HG03280 (cell line): ENCODE measurements at regions not wholly inside any gene's neighbourhood (a gene's known extent, or its start where the extent isn't known, plus 50 kb on each side); places are given as distances from the start of the nearest gene placed in this dataset.
"Not testable (repeated sequence)": the region's sequence is repeated elsewhere in the genome, so short reads cannot be mapped to it uniquely, and the experiment has no call there.

Experiments
- ATAC-seq: cut with Tn5 transposase; IDR thresholded peaks from one replicate; pipeline ENCODE4 v1.9.1; 2021; ENCODE audit warnings: mild to moderate bottlenecking, moderate library complexity; ENCODE audit not compliant: unreplicated experiment

DNA sequence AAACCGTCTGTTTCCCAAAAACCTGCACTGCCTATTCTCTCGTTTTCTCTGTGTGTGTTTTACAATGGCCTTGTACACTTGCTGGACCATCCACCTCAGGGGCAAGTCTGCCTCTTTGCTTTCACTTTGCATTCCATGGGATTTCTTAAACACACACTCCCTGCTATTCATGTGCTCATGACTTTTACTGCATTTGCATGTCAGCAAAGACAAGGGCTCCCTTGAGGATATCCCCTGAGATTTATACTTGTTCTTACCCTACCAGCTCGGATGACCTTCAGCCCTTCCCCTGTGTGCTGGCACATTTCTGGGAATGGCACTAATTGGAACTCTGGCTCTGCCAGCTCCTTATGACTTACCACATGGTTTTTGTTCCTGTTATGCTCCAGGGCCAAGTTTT is 386.9 kb downstream of the AMY1C start:
- no peak for ATAC-seq

DNA sequence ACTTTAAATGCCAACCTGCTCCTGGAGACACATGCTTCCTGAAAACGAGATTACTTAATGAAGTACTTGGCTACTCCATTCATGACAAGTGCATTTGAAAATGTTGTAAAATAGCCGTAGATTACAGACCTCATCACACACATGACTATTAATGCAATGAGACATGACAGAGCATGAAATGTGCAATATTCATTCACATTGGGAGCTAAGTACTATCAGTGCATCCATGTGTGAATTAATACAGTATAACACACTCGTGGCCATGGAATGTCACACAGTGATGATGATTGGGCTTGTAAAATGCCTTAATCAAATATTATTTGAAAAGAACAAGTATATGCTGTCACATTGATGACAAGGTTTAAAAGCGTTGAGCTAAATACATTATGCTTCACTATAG is 407.0 kb downstream of the AMY1C start:
- no peak for ATAC-seq

DNA sequence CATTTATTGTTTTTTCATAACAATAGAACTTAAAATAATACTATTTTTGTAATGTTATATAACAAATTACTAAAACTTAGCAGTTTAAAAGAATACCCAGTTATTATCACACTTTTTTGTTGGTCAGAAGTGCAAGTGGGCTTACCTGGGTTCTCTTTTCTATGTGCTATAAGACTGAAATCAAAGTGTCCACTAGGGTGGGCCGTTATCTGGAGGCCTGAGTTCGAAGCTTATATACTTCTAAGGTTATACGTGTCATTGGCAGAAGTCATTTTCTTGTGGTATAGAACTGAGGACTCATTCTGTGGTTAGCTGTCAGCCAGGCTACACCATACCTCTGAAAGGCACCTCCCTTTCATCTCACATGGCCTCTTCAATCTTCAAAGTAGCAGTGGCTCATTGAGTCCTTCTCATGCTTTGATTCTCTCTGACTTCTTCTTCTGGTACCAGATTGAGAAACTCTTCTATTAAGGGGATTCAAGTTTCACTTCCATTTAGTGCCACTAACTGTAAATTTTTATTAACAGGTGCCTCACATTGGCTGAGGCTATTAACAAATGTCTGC is 414.3 kb downstream of the AMY1C start:
- ATAC-seq = no peak

DNA sequence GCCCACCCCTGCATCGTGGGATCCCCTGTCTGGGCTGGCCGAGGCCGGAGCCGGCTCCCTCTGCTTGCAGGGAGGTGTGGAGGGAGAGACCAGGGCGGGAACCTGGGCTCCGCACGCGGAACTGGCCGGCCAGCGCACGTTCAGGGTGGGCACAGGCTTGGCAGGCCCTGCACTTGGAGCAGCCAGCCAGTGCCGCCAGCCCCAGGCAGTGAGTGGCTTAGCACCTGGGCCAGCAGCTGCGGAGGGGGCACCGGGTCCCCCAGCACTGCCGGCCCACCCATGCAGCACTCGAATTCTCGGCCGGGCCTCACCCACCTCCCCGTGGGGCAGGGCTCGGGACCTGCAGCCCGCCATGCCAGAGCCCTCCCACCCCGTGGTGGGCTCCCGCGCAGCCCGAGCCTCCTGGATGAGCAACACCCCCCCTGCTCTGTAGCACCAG is 422.6 kb downstream of the AMY1C start:
- ATAC-seq = no peak

DNA sequence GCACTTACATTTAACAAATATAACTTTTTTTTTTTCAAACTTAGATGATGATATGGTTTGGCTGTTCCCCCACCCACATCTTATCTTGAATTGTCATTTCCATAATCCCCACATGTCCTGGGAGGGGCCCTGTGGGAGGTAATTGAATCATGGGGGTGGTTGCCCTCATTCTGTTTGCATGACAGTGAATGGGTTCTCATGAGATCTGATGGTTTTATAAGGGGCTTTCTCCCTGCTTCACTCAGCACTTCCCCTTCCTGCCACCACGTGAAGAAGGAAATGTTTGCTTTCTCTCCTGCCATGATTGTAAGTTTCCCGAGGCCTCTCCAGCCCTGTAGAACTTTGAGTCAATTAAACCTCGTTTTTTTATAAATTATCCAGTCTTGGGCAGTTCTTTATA is 432.6 kb downstream of the AMY1C start:
- no peak for ATAC-seq

DNA sequence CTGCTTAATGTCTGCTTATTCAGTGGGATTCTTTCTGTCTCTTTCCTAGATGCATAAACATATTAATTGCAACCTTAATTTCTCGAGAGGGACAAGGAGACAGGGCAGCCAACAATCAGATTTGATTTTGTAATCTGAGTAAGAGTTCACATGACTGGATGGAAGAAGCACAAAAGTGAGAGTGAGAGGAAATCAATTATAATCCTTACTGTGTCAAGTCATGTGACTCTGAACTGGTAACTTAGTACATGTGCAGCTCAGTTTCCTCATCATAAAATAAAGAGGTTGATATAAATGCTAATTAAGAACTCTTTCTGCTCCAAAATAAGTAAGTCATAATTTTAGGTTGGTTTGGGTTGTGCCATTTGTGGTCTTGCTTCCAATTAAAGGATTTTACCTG is 439.5 kb downstream of the AMY1C start:
- no peak for ATAC-seq

DNA sequence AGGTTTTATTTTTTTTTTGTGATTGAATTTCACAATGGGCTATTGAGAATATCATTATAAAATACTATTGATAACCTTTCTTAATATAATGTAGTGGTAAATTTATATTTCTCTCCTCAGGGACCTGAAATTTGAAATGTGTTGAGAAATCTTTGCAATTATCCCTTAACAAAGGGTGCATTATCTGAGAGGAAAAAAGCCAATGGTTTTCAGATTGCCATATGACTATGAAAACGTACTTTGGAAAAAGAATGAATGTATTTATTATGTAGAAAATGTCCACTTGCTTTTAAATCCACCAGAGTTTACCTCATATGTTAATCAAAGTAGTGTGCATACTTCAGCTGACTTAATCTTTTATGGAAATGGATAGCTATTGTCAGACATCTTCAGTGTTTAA is 441.1 kb downstream of the AMY1C start:
- no peak for ATAC-seq

DNA sequence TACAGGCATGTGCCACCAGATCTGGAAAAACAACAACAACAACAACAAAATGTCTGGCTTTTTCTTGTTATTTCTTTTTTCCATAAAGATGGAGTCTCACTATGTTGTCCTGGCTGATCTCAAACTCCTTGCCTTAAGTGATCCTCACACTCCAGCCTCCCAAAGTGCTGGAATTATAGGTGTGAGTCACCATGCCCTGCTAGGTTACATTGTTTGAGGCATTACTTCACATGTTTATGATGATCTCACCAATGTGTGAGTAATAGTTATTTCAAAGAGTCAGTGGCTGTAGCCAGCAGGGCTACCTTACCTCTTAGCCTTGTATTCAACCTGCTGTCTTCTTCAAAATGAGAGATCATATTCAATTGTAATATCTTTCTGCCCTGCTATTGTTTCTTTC is 445.7 kb downstream of the AMY1C start:
- no peak for ATAC-seq

DNA sequence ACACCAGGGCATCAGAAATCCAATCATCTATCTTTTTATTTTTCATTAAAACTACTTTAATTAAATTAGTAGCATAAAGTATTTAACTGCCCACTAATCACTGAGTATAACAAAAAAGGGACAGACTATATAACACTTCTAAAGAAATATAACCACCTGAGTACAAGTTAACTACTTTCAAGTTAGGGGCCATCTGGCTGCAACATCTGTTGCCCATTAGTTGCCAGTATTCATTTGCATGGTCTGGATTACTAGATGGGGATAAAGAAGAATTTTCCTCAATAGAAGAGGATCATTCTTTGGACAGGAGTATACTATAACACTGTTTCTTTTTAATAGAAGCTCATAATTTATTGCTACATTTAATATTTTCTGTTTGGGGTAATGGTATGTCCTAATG is 446.4 kb downstream of the AMY1C start:
- no peak for ATAC-seq

DNA sequence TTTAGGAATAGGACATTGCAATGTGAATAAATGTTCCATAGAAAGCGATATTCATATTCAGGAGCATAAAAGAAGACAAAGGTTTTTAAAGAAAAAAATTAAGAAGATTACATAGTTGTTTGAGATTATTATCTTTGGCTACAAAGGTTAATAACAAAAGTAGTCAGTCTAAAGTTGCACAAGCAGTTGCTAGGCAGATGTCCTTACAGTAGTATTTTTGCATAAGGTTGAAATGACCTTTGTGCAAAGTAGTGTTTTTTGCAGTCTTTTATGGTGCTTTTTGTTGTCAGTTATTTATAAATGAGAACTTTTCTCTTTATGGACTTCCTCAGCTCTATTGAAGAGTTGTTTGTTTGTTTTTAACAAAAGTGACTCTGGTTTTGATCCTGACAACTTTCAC is 447.8 kb downstream of the AMY1C start:
- no peak for ATAC-seq

DNA sequence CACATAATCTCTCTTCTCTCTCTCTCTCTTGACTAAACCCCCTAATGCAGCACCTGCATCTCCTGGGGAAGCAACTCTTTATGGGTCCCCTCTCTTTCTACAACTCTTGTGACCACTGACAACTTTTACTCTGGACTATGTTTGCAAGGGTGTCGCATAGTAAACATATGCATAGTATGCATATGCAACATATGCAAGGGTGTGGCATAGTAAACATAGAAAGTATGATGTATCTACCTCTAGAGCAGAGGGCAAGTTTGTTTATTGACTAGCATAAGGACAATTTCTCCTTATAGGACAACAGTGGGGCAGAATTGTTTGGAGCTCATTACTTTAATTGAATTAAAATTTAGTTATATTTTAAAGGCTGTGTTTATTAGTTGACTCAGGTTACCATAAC is 462.5 kb downstream of the AMY1C start:
- no peak for ATAC-seq

DNA sequence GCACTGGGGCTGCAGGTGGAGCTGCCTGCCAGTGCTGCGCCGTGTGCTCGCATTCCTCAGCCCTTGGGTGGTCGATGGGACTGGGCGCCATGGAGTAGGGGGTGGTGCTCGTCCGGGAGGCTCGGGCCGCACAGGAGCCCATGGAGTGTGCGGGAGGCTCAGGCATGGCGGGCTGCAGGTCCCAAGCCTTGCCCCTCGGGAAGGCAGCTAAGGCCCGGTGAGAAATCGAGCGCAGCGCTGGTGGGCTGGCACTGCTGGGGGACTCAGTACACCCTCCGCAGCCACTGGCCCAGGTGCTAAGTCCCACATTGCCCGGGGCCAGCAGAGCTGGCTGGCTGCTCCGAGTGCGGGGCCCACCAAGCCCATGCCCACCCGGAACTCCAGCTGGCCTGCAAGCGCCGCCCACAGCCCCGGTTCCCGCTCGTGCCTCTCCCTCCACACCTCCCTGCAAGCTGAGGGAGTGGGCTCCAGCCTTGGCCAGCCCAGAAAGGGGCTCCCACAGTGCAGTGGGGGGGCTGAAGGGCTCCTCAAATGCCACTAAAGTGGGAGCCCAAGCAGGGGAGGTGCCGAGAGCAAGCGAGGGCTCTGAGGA is 467.8 kb downstream of the AMY1C start:
- ATAC-seq = not testable (repeated sequence)

DNA sequence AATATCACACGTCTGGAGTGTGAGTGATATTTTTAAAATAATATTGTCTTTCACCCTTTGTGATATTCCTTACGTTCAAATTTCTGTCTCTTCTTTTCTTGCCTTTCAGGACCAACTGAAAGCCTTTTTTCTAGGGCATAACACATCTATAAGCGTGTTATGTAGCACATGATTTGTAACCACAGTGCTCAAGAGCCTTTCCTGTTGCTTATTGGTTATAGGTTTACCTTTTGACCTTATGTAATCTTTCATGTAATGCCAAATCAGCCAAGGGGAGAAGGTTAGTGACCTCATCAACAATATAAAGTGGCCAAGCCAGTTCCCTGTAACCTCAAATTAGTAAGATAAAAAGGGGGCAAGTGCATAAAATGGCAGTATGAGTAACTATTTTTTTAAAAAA is 480.2 kb downstream of the AMY1C start:
- ATAC-seq = no peak

DNA sequence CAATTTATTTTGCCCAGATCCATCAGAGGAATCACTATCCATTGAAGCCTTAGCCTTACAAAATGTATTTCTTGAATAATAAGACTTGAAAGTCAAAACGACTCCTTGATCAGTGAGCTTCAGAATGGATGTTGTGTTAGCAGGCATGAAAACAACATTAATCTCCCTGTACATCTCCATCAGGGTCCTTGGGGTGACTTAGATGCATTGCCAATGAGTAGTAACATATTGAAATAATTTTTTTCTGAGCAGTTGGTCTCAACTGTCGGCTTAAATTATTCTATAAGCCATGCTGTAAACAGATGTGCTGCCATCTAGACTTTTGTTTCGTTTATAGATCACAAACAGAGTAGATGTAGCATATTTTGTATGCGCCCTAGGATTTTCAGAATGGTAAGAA is 482.0 kb downstream of the AMY1C start:
- no peak for ATAC-seq

DNA sequence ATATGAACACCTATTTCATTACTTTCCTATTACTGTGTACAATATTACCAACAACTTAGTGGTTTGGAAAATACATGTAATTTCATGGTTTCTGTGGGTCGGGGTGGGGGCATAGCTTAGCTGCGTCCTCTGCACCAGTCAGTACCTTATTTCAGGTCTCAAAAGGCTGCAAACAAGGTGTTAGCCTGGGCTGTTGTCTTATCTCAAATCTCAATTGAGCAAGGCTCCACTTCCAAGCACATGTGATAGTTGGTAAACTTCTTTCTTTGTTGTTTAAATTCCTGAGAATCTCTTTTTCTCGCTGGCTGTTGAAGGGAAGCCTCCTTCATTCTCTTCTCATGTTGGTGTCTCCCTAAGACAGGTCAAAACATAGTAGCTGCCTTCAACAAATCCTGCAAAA is 485.4 kb downstream of the AMY1C start:
- ATAC-seq = no peak

DNA sequence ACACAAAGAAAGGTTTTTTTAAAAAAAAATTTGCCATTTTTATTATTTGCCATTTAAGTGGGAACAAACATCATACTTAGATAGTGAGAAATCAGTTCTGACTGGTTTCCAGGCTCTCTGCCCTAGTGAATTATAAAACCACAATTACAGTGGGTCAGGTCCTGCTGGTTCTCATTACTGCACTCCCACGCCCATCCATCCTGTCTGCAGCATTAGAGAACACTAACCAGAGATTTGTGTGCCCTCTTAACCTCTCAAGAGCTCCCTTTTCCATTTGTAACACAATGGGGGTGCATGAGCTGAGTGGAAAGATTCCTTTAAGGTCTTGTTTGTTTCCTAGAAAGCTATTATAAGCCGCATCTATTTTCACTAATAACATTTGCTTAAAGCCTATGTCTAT is 489.3 kb downstream of the AMY1C start:
- no peak for ATAC-seq

DNA sequence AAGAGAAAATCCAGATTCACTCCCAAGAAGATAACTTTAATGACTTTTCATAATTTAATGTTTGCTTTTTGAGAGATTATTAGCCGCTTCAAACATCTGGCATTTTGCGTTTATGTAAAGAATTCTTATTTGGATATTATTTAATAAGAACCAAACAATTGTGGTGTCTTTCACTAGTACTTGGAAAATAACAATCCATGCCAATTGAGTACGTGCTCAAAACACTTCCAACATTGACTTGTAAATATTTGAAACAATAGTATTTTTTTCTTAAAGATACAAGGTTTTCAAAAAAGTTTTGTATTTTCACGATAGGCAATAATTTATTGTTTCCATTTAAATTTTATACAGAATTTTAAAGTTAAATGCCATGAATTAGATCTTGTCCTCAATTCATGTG is 498.7 kb downstream of the AMY1C start:
- ATAC-seq = no peak

DNA sequence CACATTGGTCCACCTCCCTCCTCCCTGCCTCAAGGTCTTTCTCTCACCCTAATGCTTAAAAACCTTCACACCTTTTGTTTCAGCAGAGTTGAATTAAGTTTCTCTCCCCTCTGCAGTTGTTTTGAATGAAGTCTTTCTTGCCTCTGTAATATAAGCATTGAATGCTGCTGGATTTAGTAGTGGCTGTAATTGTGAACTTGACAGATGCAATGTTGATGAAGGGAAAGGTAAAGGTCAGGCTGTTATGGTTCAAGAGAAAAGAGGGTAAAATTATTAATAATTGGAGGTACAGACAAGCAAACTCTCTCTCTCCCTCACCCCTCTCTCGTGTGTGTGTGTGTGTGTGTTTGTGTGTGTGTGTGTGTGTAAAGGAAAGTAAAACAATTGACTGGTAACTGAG is 509.8 kb downstream of the AMY1C start:
- ATAC-seq = no peak

DNA sequence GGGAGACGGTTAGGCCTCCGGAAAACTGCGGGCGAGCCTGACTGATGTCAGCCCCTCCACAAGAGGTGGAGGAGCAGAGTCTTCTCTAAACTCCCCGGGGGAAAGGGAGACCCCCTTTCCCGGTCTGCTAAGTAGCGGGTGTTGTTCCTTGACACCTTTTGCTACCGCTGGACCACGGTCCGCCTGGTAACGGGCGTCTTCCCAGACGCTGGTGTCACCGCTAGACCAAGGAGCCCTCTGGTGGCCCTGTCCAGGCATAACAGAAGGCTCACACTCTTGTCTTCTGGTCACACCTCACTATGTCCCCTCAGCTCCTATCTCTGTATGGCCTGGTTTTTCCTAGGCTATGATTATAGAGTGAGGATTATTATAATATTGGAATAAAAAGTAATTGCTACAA is 513.4 kb downstream of the AMY1C start:
- ATAC-seq = not testable (repeated sequence)

DNA sequence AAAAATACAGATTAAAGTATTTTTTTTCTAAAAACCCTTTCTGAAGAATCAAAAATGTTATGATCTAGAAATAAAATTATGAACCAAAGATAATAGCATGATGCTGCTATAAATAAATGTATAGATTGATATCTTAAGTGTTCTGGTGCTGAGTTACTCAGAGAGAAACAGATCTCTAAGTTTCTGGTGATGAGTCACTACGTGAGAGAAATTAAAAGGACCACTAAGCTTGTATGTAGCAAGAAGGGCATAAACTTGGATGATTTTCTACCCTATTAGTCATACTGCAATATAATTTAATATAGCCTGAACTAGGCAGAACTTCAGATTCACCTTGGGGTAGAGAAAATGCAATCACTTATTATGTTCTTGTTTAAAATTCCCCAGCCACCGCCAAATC is 514.8 kb downstream of the AMY1C start:
- ATAC-seq = no peak

DNA sequence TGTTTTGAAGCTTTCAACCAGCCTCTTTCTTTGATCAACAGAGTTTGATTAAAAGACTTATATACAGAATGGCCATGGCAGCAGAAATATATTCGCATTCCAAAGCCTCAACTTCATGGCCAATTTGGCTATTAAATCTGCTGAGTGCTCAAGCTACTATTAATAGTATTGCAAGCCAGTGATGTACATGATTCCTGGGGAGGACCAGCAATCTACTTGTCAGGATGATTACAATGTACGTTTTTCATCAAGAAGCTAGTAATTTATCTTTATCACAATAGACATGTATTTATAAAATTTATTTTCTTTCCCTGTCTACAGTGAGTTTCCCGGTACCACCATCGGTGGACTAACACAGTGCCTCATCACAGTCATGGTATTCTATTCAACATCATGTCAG is 515.5 kb downstream of the AMY1C start:
- no peak for ATAC-seq

DNA sequence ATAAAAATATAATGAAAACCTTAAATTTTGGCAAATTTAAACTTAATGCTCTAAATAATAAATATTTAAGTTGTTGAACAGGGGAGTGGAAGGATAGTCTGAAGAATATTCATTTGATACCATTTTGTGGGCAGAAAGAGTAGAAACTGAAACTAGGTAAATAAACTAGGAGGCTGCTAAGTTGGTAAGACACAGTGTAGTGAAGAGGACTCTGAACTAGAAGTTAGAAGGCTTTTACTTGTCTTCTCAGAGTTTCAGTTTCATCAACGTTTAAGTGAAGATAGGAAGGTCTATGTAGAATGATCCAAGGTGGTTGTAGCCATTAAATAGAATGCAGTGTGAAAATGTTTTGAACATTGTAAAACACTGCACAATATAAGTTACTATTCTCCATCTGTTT is 516.9 kb downstream of the AMY1C start:
- ATAC-seq = no peak

DNA sequence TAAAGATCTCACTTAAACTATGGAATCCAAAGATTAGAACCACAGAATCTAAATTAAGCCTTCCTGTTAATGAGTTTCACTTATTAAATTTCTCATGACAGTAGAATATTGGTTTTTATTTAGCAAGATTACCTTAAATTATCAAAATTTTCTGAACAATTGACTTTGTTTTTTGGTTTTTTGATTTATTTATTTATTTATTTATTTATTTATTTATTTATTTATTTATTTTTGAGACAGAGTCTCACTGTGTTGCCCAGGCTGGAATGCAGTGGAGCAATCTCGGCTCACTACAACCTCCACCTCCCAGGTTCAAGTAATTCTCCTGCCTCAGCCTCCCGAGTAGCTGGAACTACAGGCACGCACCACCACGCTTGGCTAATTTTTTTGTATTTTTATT is 538.6 kb downstream of the AMY1C start:
- ATAC-seq = not testable (repeated sequence)
